Liver (tissue), 3 donors: ENCODE measurements at regions not wholly inside any gene's neighbourhood (a gene's known extent, or its start where the extent isn't known, plus 50 kb on each side); places are given as distances from the start of the nearest gene placed in this dataset.
"Not testable (repeated sequence)": the region's sequence is repeated elsewhere in the genome, so short reads cannot be mapped to it uniquely, and the experiment has no call there.

Source experiments
- CTCF ChIP-seq: fragments of 150-350 bp; IDR thresholded peaks from 2 replicates; pipeline ENCODE4 v1.5.1; 2017; ENCODE audit warnings: improper control_type of control experiment, low read depth, low read length; ENCODE audit not compliant: missing input control
- FOXA2 ChIP-seq: IDR thresholded peaks from 2 replicates; pipeline ENCODE4 v1.6.1; 2016; ENCODE audit warnings: antibody characterized with exemption
- JUND ChIP-seq, 2 donors: IDR thresholded peaks; 2 replicates each; pipeline ENCODE4 v1.6.1; 2016; ENCODE audit warnings: antibody characterized with exemption in 2 of 2
- MAX ChIP-seq: IDR thresholded peaks from 2 replicates; pipeline ENCODE4 v1.6.1; 2016; ENCODE audit warnings: antibody characterized with exemption
- RAD21 ChIP-seq, 2 donors: IDR thresholded peaks; 2 replicates each; pipeline ENCODE4 v1.6.1; 2016; ENCODE audit warnings: antibody characterized with exemption in 2 of 2, mild to moderate bottlenecking in 2 of 2
- REST ChIP-seq: IDR thresholded peaks from 2 replicates; pipeline ENCODE4 v1.6.1; 2016; ENCODE audit warnings: antibody characterized with exemption, mild to moderate bottlenecking
- donor health status: healthy.
- donor health status: healthy.

GRCh38 chr5:34245032-34245394 is 202.0 kb upstream of the C1QTNF3 start:
- TF ChIP-seq CTCF; JUND (IDR thresholded peaks at IDR 0.05); RAD21 (IDR thresholded peaks at IDR 0.05); FOXA2; MAX; REST: not testable (repeated sequence)
